Dermis blood vessel endothelial cell (primary cell): ENCODE measurements at regions not wholly inside any gene's neighbourhood (a gene's known extent, or its start where the extent isn't known, plus 50 kb on each side); places are given as distances from the start of the nearest gene placed in this dataset.
"Not testable (repeated sequence)": the region's sequence is repeated elsewhere in the genome, so short reads cannot be mapped to it uniquely, and the experiment has no call there.

Experiments
- DNase-seq: peaks from one replicate; pipeline ENCODE4 v3.0.0; 2010

GRCh38 chr15:96586901-96587300 is 256.4 kb downstream of the NR2F2 start:
- no peak for DNase-seq

GRCh38 chr15:96589864-96590263 is 259.4 kb downstream of the NR2F2 start:
- DNase-seq: no peak

GRCh38 chr15:96593735-96594134 is 263.2 kb downstream of the NR2F2 start:
- DNase-seq: no peak

- DNase-seq: no peak
These were observed 265.5 kb downstream of the NR2F2 start for GRCh38 chr15:96595951-96596350.

GRCh38 chr15:96598514-96598913 is 268.0 kb downstream of the NR2F2 start:
- DNase-seq: no peak

GRCh38 chr15:96599268-96599667 is 268.8 kb downstream of the NR2F2 start:
- no peak for DNase-seq

GRCh38 chr15:96600350-96600749 is 269.9 kb downstream of the NR2F2 start:
- no peak for DNase-seq

- no peak for DNase-seq
These were observed 276.1 kb downstream of the NR2F2 start for GRCh38 chr15:96606617-96607016.

- DNase-seq: no peak
These were observed 280.3 kb downstream of the NR2F2 start for GRCh38 chr15:96610757-96611156.

GRCh38 chr15:96612917-96613316 is 282.4 kb downstream of the NR2F2 start:
- no peak for DNase-seq

GRCh38 chr15:96619174-96619573 is 288.7 kb downstream of the NR2F2 start:
- DNase-seq: no peak

GRCh38 chr15:96622714-96623113 is 292.2 kb downstream of the NR2F2 start:
- no peak for DNase-seq

GRCh38 chr15:96625256-96625655 is 294.8 kb downstream of the NR2F2 start:
- DNase-seq: no peak

GRCh38 chr15:96627031-96627568 is 296.6 kb downstream of the NR2F2 start:
- no peak for DNase-seq

- no peak for DNase-seq
These were observed 299.0 kb downstream of the NR2F2 start for GRCh38 chr15:96629511-96629910.

- DNase-seq: no peak
These were observed 308.3 kb downstream of the NR2F2 start for GRCh38 chr15:96638793-96639192.

GRCh38 chr15:96645796-96646195 is 315.3 kb downstream of the NR2F2 start:
- no peak for DNase-seq

- DNase-seq: no peak
These were observed 318.4 kb downstream of the NR2F2 start for GRCh38 chr15:96648866-96649265.

- DNase-seq: no peak
These were observed 326.6 kb downstream of the NR2F2 start for GRCh38 chr15:96657096-96657495.

- DNase-seq: not testable (repeated sequence)
These were observed 336.5 kb downstream of the NR2F2 start for GRCh38 chr15:96666979-96667378.

- no peak for DNase-seq
These were observed 339.9 kb downstream of the NR2F2 start for GRCh38 chr15:96670389-96670788.

GRCh38 chr15:96672629-96673028 is 342.1 kb downstream of the NR2F2 start:
- DNase-seq: no peak

GRCh38 chr15:96678386-96678785 is 347.9 kb downstream of the NR2F2 start:
- no peak for DNase-seq

GRCh38 chr15:96687388-96688107 is 357.0 kb downstream of the NR2F2 start:
- DNase-seq: peak; percentile 2

- DNase-seq: no peak
These were observed 360.2 kb downstream of the NR2F2 start for GRCh38 chr15:96690733-96691132.
